SK-N-SH (cell line): ENCODE measurements at regions not wholly inside any gene's neighbourhood (a gene's known extent, or its start where the extent isn't known, plus 50 kb on each side); places are given as distances from the start of the nearest gene placed in this dataset.

Source experiments
- CTCF ChIA-PET: fragments of 300-600, 350-600 bp; formaldehyde crosslinking; extraction: SDS; loops from one replicate; lab custom pipeline; 2021; lab: Yijun Ruan, JAX
- POLR2A ChIA-PET: fragments of 350-600 bp; sonication (Branson Sonifier 250); formaldehyde crosslinking; extraction: SDS; loops from one replicate; lab custom pipeline; 2020; ENCODE audit warnings: antibody characterized with exemption, inconsistent platforms; lab: Yijun Ruan, JAX
- DNase-seq: peaks from one replicate; pipeline ENCODE4 v3.0.0; 2012
- H2AFZ ChIP-seq: fragments of 200-600 bp; sonication (generic); 2 replicates; pipeline ENCODE4 v1.8.1; 2016; ENCODE audit warnings: antibody characterized with exemption, mild to moderate bottlenecking, low read depth
- H3F3A ChIP-seq: fragments of 200-600 bp; sonication (generic); replicated peaks from 2 replicates; pipeline ENCODE3; 2016; ENCODE audit warnings: antibody characterized with exemption, mild to moderate bottlenecking; ENCODE audit not compliant: insufficient read depth
- H3K27ac ChIP-seq, 2 experiments: fragments of 200-500 bp in 1 of 2; fragments of 200-600 bp in 1 of 2; sonication (Bioruptor generic) in 1 of 2; sonication (generic), shearing (Covaris generic) in 1 of 2; 2 replicates each; pipeline versions ENCODE4 v1.5.1 to v1.6.1; 2014 to 2016; ENCODE audit warnings: low read depth in 2 of 2, inconsistent platforms in 1 of 2, low read length in 1 of 2, mild to moderate bottlenecking in 1 of 2, mixed read lengths in 1 of 2
- H3K27me3 ChIP-seq: fragments of 200-600 bp; sonication (generic), shearing (Covaris generic); 2 replicates; pipeline ENCODE4 v1.6.1; 2016; ENCODE audit warnings: mixed run types; ENCODE audit not compliant: insufficient read depth
- H3K36me3 ChIP-seq, 2 experiments: fragments of 200-500 bp in 1 of 2; fragments of 200-600 bp in 1 of 2; sonication (Bioruptor generic) in 1 of 2; sonication (generic) in 1 of 2; replicated peaks in 1 of 2; 2 replicates each; pipeline versions ENCODE3 to v1.5.1; 2014 to 2016; ENCODE audit warnings: low read length in 1 of 2, mild to moderate bottlenecking in 1 of 2; ENCODE audit not compliant: insufficient read depth in 2 of 2, control insufficient read depth in 1 of 2
- H3K4me1 ChIP-seq, 2 experiments: fragments of 200-500 bp in 1 of 2; fragments of 200-600 bp in 1 of 2; sonication (Bioruptor generic) in 1 of 2; sonication (generic), shearing (Covaris generic) in 1 of 2; 2 replicates each; pipeline versions ENCODE4 v1.5.1 to v1.6.1; 2014 to 2016; ENCODE audit warnings: low read depth in 1 of 2, low read length in 1 of 2, mixed run types in 1 of 2; ENCODE audit not compliant: insufficient read depth in 2 of 2, control insufficient read depth in 1 of 2
- H3K4me2 ChIP-seq: fragments of 200-600 bp; sonication (generic), shearing (Covaris generic); 2 replicates; pipeline ENCODE4 v1.6.1; 2017; ENCODE audit warnings: mixed run types
- H3K4me3 ChIP-seq, 2 experiments: fragments of 200-500 bp in 1 of 2; fragments of 200-600 bp in 1 of 2; sonication (Bioruptor generic) in 1 of 2; sonication (generic), shearing (Covaris generic) in 1 of 2; 2 replicates each; pipeline versions ENCODE4 v1.5.1 to v1.8.1; 2014 to 2016; ENCODE audit warnings: low read depth in 2 of 2, inconsistent platforms in 1 of 2, low read length in 1 of 2, mild to moderate bottlenecking in 1 of 2, mixed read lengths in 1 of 2, moderate library complexity in 1 of 2
- H3K79me2 ChIP-seq: fragments of 200-600 bp; sonication (generic); 2 replicates; pipeline ENCODE4 v1.8.1; 2017; ENCODE audit warnings: mild to moderate bottlenecking; ENCODE audit not compliant: insufficient read depth
- H3K9ac ChIP-seq: fragments of 200-600 bp; sonication (generic); 2 replicates; pipeline ENCODE4 v1.6.1; 2017; ENCODE audit warnings: mixed run types
- H3K9me2 ChIP-seq: fragments of 200-600 bp; sonication (generic); 2 replicates; pipeline ENCODE4 v1.6.1; 2017; ENCODE audit warnings: mixed run types
- H3K9me3 ChIP-seq: fragments of 200-600 bp; sonication (generic); 2 replicates; pipeline ENCODE4 v1.6.1; 2017; ENCODE audit warnings: mixed run types, mild to moderate bottlenecking, moderate library complexity
- H4K20me1 ChIP-seq: fragments of 200-600 bp; sonication (generic); 2 replicates; pipeline ENCODE4 v1.6.1; 2017; ENCODE audit warnings: mild to moderate bottlenecking, mixed run types; ENCODE audit not compliant: insufficient read depth
- CHD2 ChIP-seq: fragments of 150-350 bp; IDR thresholded peaks from 2 replicates; pipeline ENCODE4 v1.6.1; 2018; ENCODE audit warnings: low read length; ENCODE audit not compliant: partially characterized antibody
- EP300 ChIP-seq, 2 experiments: IDR thresholded peaks; 2 replicates each; pipeline versions ENCODE4 v1.4.0 to v1.6.1; 2012; ENCODE audit warnings: borderline replicate concordance in 1 of 2, low read depth in 1 of 2, low read length in 1 of 2
- EZH2phosphoT487 ChIP-seq: fragments of 200-600 bp; sonication (generic); IDR thresholded peaks from 2 replicates; pipeline ENCODE4 v1.6.1; 2017; ENCODE audit warnings: low read depth, mixed run types, mild to moderate bottlenecking, antibody characterized with exemption, moderate library complexity, borderline replicate concordance
- FOXM1 ChIP-seq: IDR thresholded peaks from 2 replicates; pipeline ENCODE4 v1.4.0; 2012; ENCODE audit warnings: low read depth, mild to moderate bottlenecking
- GABPA ChIP-seq: IDR thresholded peaks from 2 replicates; pipeline ENCODE4 v1.4.0; 2012; ENCODE audit warnings: low read depth, mild to moderate bottlenecking
- GATA2 ChIP-seq: sonication (generic); formaldehyde crosslinking; IDR thresholded peaks from 2 replicates; pipeline ENCODE4 v1.5.0; 2020; ENCODE audit warnings: mild to moderate bottlenecking, missing genetic modification reagents
- MXI1 ChIP-seq: IDR thresholded peaks from 2 replicates; pipeline ENCODE4 v1.6.1; 2012; ENCODE audit warnings: mild to moderate bottlenecking, low read depth, low read length, improper control_type of control experiment
- NFIC ChIP-seq: IDR thresholded peaks from 2 replicates; pipeline ENCODE4 v1.4.0; 2012; ENCODE audit warnings: borderline replicate concordance
- POLR2AphosphoS5 ChIP-seq: IDR thresholded peaks from 2 replicates; pipeline ENCODE4 v1.6.1; 2012; ENCODE audit warnings: low read depth, low read length
- RFX5 ChIP-seq: IDR thresholded peaks from 2 replicates; pipeline ENCODE4 v1.6.1; 2012; ENCODE audit warnings: mild to moderate bottlenecking, improper control_type of control experiment, low read length
- RXRA ChIP-seq: IDR thresholded peaks from 2 replicates; pipeline ENCODE4 v1.4.0; 2012; ENCODE audit warnings: low read depth, mild to moderate bottlenecking, borderline replicate concordance
- SMC3 ChIP-seq: IDR thresholded peaks from 2 replicates; pipeline ENCODE4 v1.6.1; 2012; ENCODE audit warnings: low read depth, low read length, improper control_type of control experiment
- TCF12 ChIP-seq: IDR thresholded peaks from 2 replicates; pipeline ENCODE4 v1.4.0; 2012
- YY1 ChIP-seq: IDR thresholded peaks from 2 replicates; pipeline ENCODE4 v1.4.0; 2012; ENCODE audit warnings: low read depth, mild to moderate bottlenecking
- WGBS: methylation state at CpG from one replicate; pipeline ENCODE4 v1.1.6; 2017; ENCODE audit warnings: low lambda C conversion rate; 5-methylcytosine and 5-hydroxymethylcytosine counted together
- TF ChIP-seq, protein P1 (sequence below): IDR thresholded peaks from 2 replicates; pipeline ENCODE4; 2012
- TF ChIP-seq, protein P2 (sequence below): IDR thresholded peaks from 2 replicates; pipeline ENCODE4 v1.4.0; 2012; ENCODE audit warnings: low read depth, borderline replicate concordance
- TF ChIP-seq, protein P3 (sequence below): IDR thresholded peaks from 2 replicates; pipeline ENCODE4 v1.6.1; 2012; ENCODE audit warnings: mild to moderate bottlenecking, low read depth, low read length, moderate library complexity
- TF ChIP-seq, protein P4 (sequence below): IDR thresholded peaks from 2 replicates; pipeline ENCODE4 v1.4.0; 2012; ENCODE audit warnings: low read depth, borderline replicate concordance
- TF ChIP-seq, protein P5 (sequence below): IDR thresholded peaks from 2 replicates; pipeline ENCODE4 v1.4.0; 2012; ENCODE audit warnings: low read depth

DNA sequence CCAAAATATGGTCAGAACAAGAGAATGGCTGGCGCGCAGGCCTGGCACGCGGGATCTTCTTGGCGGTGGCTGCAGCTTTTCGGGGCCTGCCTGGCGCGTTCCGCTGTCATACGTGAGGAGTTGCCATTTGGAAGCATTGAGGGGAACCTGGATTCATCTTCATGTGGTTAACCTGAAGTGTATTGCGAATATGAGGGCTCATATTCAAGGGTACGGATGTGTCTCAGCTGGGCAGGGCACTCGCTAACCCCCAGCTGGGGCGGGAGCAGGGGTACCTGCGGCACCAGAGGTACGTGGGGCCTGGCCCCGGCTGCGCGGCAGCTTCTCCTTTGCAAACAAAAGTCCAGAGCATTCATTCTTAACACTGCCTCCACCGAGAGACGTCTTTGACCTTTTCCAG is 605.6 kb downstream of the QKI start:
- Histone ChIP-seq H3K4me1 (no peaks in the 10 kb centered on the region), H3K27me3 (no peaks in the 10 kb centered on the region), H3F3A (no peaks in the 10 kb centered on the region), H2AFZ (no peak overlapping the region), H3K9me3 (no peaks in the 10 kb centered on the region), H3K27ac (no peak overlapping the region), H3K9ac (no peak overlapping the region), H3K4me3 (no peak overlapping the region), H3K36me3 (no peaks in the 10 kb centered on the region), H3K9me2 (no peaks in the 10 kb centered on the region), H4K20me1 (no peaks in the 10 kb centered on the region), H3K4me2 (no peak overlapping the region), H3K79me2 (no peaks in the 10 kb centered on the region)
- ChIA-PET POLR2A (no interaction called here), CTCF (interaction anchor here (0.6 kb wide), 1 partner anchor 1220 kb away, joined by 3 read pairs; no protein-coding TSS in a partner anchor)
- WGBS, result 75% methylated on average over 16 of the region's 21 CpGs
- no peak for DNase-seq
- no peak for TF ChIP-seq YY1
- no peak for TF ChIP-seq POLR2AphosphoS5
- TF ChIP-seq MXI1, result no peak
- TF ChIP-seq, protein P1, sequence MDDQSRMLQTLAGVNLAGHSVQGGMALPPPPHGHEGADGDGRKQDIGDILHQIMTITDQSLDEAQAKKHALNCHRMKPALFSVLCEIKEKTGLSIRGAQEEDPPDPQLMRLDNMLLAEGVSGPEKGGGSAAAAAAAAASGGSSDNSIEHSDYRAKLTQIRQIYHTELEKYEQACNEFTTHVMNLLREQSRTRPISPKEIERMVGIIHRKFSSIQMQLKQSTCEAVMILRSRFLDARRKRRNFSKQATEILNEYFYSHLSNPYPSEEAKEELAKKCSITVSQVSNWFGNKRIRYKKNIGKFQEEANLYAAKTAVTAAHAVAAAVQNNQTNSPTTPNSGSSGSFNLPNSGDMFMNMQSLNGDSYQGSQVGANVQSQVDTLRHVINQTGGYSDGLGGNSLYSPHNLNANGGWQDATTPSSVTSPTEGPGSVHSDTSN, result no peak
- TF ChIP-seq EZH2phosphoT487, result no peak

DNA sequence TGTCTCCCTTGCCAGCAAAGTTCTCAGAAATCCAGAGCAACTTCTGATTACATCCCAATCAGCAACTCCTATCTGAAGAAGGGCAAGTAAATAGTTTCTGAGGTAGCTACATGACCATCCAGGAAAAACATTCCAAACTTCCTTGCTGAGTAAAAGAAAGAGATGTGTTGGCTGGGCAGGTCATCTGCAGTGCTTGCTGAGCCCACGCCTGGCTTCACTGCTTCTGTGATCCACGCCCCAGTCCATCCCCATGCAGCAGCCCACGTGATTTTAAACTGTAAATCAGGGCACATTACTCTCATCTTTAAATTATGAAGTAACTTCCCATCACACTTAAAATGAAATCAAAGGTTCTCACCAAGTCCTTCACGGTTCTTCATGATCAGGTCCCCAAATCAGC is 603.6 kb downstream of the QKI start:
- Histone ChIP-seq H3K9me3 (no peaks in the 10 kb centered on the region), H3K36me3 (no peaks in the 10 kb centered on the region), H2AFZ (no peak overlapping the region), H3K4me2 (no peak overlapping the region), H4K20me1 (no peaks in the 10 kb centered on the region), H3K27me3 (no peaks in the 10 kb centered on the region), H3K79me2 (no peaks in the 10 kb centered on the region), H3K9me2 (no peaks in the 10 kb centered on the region), H3F3A (no peaks in the 10 kb centered on the region), H3K4me3 (no peak overlapping the region), H3K4me1 (no peaks in the 10 kb centered on the region), H3K9ac (no peak overlapping the region), H3K27ac (no peak overlapping the region)
- 25% methylated on average over 4 of the region's 4 CpGs for WGBS
- TF ChIP-seq GATA2 (CRISPR knock-in tag) (no peak), GABPA (no peak), CHD2 (no peak), SMC3 (no peak), RFX5 (no peak), NFIC (no peak), FOXM1 (no peak), POLR2AphosphoS5 (no peak), MXI1 (no peak), TCF12 (no peak), RXRA (no peak), EP300 (IDR thresholded peaks at IDR 0.05; ENCODE audit: borderline replicate concordance in 1 of 2, low read depth in 1 of 2, low read length in 1 of 2) (no peak), EZH2phosphoT487 (no peak)
- TF ChIP-seq, protein P2, sequence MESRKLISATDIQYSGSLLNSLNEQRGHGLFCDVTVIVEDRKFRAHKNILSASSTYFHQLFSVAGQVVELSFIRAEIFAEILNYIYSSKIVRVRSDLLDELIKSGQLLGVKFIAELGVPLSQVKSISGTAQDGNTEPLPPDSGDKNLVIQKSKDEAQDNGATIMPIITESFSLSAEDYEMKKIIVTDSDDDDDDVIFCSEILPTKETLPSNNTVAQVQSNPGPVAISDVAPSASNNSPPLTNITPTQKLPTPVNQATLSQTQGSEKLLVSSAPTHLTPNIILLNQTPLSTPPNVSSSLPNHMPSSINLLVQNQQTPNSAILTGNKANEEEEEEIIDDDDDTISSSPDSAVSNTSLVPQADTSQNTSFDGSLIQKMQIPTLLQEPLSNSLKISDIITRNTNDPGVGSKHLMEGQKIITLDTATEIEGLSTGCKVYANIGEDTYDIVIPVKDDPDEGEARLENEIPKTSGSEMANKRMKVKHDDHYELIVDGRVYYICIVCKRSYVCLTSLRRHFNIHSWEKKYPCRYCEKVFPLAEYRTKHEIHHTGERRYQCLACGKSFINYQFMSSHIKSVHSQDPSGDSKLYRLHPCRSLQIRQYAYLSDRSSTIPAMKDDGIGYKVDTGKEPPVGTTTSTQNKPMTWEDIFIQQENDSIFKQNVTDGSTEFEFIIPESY, result no peak
- TF ChIP-seq, protein P3, sequence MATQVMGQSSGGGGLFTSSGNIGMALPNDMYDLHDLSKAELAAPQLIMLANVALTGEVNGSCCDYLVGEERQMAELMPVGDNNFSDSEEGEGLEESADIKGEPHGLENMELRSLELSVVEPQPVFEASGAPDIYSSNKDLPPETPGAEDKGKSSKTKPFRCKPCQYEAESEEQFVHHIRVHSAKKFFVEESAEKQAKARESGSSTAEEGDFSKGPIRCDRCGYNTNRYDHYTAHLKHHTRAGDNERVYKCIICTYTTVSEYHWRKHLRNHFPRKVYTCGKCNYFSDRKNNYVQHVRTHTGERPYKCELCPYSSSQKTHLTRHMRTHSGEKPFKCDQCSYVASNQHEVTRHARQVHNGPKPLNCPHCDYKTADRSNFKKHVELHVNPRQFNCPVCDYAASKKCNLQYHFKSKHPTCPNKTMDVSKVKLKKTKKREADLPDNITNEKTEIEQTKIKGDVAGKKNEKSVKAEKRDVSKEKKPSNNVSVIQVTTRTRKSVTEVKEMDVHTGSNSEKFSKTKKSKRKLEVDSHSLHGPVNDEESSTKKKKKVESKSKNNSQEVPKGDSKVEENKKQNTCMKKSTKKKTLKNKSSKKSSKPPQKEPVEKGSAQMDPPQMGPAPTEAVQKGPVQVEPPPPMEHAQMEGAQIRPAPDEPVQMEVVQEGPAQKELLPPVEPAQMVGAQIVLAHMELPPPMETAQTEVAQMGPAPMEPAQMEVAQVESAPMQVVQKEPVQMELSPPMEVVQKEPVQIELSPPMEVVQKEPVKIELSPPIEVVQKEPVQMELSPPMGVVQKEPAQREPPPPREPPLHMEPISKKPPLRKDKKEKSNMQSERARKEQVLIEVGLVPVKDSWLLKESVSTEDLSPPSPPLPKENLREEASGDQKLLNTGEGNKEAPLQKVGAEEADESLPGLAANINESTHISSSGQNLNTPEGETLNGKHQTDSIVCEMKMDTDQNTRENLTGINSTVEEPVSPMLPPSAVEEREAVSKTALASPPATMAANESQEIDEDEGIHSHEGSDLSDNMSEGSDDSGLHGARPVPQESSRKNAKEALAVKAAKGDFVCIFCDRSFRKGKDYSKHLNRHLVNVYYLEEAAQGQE, result no peak
- TF ChIP-seq, protein P4, sequence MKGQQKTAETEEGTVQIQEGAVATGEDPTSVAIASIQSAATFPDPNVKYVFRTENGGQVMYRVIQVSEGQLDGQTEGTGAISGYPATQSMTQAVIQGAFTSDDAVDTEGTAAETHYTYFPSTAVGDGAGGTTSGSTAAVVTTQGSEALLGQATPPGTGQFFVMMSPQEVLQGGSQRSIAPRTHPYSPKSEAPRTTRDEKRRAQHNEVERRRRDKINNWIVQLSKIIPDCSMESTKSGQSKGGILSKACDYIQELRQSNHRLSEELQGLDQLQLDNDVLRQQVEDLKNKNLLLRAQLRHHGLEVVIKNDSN, result no peak
- TF ChIP-seq, protein P5, sequence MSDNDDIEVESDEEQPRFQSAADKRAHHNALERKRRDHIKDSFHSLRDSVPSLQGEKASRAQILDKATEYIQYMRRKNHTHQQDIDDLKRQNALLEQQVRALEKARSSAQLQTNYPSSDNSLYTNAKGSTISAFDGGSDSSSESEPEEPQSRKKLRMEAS, result no peak
- ChIA-PET CTCF (interaction anchor here (1.2 kb wide), 1 partner anchor 18 kb away, joined by 3 read pairs; no protein-coding TSS in a partner anchor), POLR2A (no interaction called here)
- no peak for DNase-seq
